DOHH2 (cell line): ENCODE measurements at regions not wholly inside any gene's neighbourhood (a gene's known extent, or its start where the extent isn't known, plus 50 kb on each side); places are given as distances from the start of the nearest gene placed in this dataset.

Experiments
- H3F3A ChIP-seq: fragments of 200-600 bp; sonication (generic), shearing (Covaris generic); 2 replicates; pipeline ENCODE4 v1.6.0; 2016; ENCODE audit warnings: antibody characterized with exemption, mild to moderate bottlenecking; ENCODE audit not compliant: control insufficient read depth, insufficient read depth
- H3K27ac ChIP-seq: fragments of 200-600 bp; sonication (generic); 2 replicates; pipeline ENCODE4 v1.5.1; 2014; ENCODE audit warnings: low read depth, mild to moderate bottlenecking, low read length, moderate library complexity
- H3K27me3 ChIP-seq: fragments of 200-600 bp; sonication (generic); 2 replicates; pipeline ENCODE4 v1.6.1; 2014; ENCODE audit warnings: mild to moderate bottlenecking, low read length, mixed read lengths; ENCODE audit not compliant: control insufficient read depth
- H3K36me3 ChIP-seq: fragments of 200-600 bp; sonication (generic); 2 replicates; pipeline ENCODE4 v1.6.1; 2014; ENCODE audit warnings: mild to moderate bottlenecking, low read length, moderate library complexity, mixed read lengths; ENCODE audit not compliant: control insufficient read depth
- H3K4me1 ChIP-seq: fragments of 200-600 bp; sonication (generic); 2 replicates; pipeline ENCODE4 v1.6.1; 2014; ENCODE audit warnings: mild to moderate bottlenecking, low read length, mixed read lengths; ENCODE audit not compliant: control insufficient read depth
- H3K4me2 ChIP-seq: fragments of 200-600 bp; sonication (generic); 2 replicates; pipeline ENCODE4 v1.6.0; 2014; ENCODE audit warnings: mild to moderate bottlenecking, low read length, moderate library complexity
- H3K4me3 ChIP-seq: fragments of 200-600 bp; sonication (generic); 2 replicates; pipeline ENCODE4 v1.5.1; 2014; ENCODE audit warnings: mild to moderate bottlenecking, low read length, mixed read lengths
- H3K79me2 ChIP-seq: fragments of 200-600 bp; sonication (generic); 2 replicates; pipeline ENCODE4 v1.6.1; 2014; ENCODE audit warnings: mild to moderate bottlenecking, low read length, mixed read lengths; ENCODE audit not compliant: control insufficient read depth
- H3K9me2 ChIP-seq: fragments of 200-600 bp; sonication (generic); replicated peaks from 2 replicates; pipeline ENCODE4 v1.6.1; 2014; ENCODE audit warnings: mild to moderate bottlenecking, low read length, mixed read lengths; ENCODE audit not compliant: control insufficient read depth
- H3K9me3 ChIP-seq: fragments of 200-600 bp; sonication (generic); 2 replicates; pipeline ENCODE4 v1.6.1; 2014; ENCODE audit warnings: antibody characterized with exemption, low read length, mixed read lengths; ENCODE audit not compliant: control insufficient read depth, insufficient read depth
- H4K20me1 ChIP-seq: fragments of 200-600 bp; sonication (generic); 2 replicates; pipeline ENCODE4 v1.6.0; 2014; ENCODE audit warnings: low read depth, mild to moderate bottlenecking, antibody characterized with exemption, low read length, moderate library complexity; ENCODE audit not compliant: control insufficient read depth, insufficient read depth
- EZH2phosphoT487 ChIP-seq: fragments of 200-600 bp; sonication (generic); IDR thresholded peaks from 2 replicates; pipeline ENCODE4 v1.6.1; 2017; ENCODE audit warnings: borderline replicate concordance, mild to moderate bottlenecking, antibody characterized with exemption, low read length, moderate library complexity, mixed read lengths
- TF ChIP-seq, protein P1 (sequence below): fragments of 200-600 bp; sonication (generic); IDR thresholded peaks from one replicate; pipeline ENCODE4 v1.5.1; 2014; ENCODE audit warnings: antibody characterized with exemption, mild to moderate bottlenecking, low read depth, low read length; ENCODE audit not compliant: poor library complexity, severe bottlenecking

DNA sequence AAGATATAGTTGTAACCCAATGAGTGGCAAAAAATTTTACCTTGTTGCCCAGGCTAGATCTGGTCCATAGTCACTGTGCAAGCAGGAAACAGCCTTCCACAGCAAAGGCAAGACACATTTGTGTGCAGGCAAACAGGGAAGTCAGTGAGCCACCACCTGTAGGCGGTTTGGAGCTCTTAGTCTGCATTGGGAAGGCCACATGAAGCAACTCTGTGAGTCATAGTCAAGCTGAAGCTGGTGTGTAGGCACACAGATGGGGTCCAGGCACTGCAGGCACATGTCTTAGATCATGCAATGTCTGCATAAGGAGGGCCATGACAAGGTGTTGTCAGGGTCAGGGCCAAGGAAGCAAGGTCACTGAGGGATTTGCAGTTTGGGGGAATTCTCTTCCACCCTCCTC lies 543.2 kb upstream of the EPHA7 start:
- Histone ChIP-seq H3F3A (no peaks in the 10 kb centered on the region), H3K4me3 (no peak overlapping the region), H3K27ac (no peak overlapping the region), H3K27me3 (no peaks in the 10 kb centered on the region), H3K79me2 (no peaks in the 10 kb centered on the region), H3K9me2 (no peaks in the 10 kb centered on the region), H3K36me3 (no peaks in the 10 kb centered on the region), H4K20me1 (no peaks in the 10 kb centered on the region), H3K9me3 (no peaks in the 10 kb centered on the region), H3K4me2 (no peak overlapping the region), H3K4me1 (no peaks in the 10 kb centered on the region)
- TF ChIP-seq, protein P1, sequence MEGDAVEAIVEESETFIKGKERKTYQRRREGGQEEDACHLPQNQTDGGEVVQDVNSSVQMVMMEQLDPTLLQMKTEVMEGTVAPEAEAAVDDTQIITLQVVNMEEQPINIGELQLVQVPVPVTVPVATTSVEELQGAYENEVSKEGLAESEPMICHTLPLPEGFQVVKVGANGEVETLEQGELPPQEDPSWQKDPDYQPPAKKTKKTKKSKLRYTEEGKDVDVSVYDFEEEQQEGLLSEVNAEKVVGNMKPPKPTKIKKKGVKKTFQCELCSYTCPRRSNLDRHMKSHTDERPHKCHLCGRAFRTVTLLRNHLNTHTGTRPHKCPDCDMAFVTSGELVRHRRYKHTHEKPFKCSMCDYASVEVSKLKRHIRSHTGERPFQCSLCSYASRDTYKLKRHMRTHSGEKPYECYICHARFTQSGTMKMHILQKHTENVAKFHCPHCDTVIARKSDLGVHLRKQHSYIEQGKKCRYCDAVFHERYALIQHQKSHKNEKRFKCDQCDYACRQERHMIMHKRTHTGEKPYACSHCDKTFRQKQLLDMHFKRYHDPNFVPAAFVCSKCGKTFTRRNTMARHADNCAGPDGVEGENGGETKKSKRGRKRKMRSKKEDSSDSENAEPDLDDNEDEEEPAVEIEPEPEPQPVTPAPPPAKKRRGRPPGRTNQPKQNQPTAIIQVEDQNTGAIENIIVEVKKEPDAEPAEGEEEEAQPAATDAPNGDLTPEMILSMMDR: no peak
- no peak for TF ChIP-seq EZH2phosphoT487

DNA sequence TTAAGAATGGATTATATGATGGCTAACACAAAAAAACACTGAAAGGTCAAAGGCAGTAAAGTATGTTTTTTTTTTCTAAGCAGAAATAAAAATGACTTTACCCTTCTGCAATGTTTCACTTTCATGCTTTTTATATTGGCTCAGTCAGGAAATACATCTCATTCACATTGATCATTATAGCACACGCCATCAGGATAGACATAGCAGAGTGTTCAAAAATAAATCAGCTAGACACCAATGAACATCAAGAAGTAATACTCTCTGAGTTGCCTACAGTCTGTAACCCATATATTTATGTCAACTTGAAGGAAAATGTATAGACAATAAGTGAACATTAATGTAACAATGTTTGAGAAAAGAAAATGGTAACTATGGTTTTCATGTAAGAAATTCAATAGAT lies 535.2 kb upstream of the EPHA7 start:
- TF ChIP-seq, protein P1: no peak
- TF ChIP-seq EZH2phosphoT487: no peak
- H3F3A ChIP-seq: no peaks in the 10 kb centered on the region
- H3K9me2 ChIP-seq: no peaks in the 10 kb centered on the region
- no peak overlapping the region for H3K27ac ChIP-seq
- no peaks in the 10 kb centered on the region for H3K4me1 ChIP-seq
- H3K27me3 ChIP-seq: no peaks in the 10 kb centered on the region
- H3K79me2 ChIP-seq: no peaks in the 10 kb centered on the region
- no peaks in the 10 kb centered on the region for H3K9me3 ChIP-seq
- H3K4me3 ChIP-seq: no peak overlapping the region
- H4K20me1 ChIP-seq: no peaks in the 10 kb centered on the region
- no peaks in the 10 kb centered on the region for H3K36me3 ChIP-seq
- no peak overlapping the region for H3K4me2 ChIP-seq

DNA sequence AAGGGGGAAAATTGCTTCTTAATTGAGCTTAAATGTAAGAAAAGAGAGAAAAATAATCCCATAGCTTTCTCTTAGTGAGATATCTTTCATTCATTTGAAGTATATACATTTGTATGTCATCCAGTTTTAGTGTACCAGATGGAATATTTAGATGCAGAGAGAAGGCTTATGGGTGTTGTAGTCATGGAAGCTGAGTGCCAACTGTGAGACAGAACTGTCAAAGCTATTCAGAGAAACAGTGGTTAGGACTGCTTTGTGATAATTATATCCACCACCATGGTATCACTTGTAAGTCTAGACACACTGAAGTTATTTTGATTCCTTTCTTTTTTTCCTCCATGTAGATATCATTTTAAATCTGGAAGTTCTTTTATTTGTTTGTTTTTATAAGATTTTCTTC lies 524.3 kb upstream of the EPHA7 start:
- no peak overlapping the region for H3K4me3 ChIP-seq
- H3K27ac ChIP-seq: no peak overlapping the region
- no peaks in the 10 kb centered on the region for H3K79me2 ChIP-seq
- no peaks in the 10 kb centered on the region for H3K4me1 ChIP-seq
- H3K9me3 ChIP-seq: no peaks in the 10 kb centered on the region
- H4K20me1 ChIP-seq: no peaks in the 10 kb centered on the region
- no peaks in the 10 kb centered on the region for H3F3A ChIP-seq
- no peaks in the 10 kb centered on the region for H3K27me3 ChIP-seq
- H3K36me3 ChIP-seq: no peaks in the 10 kb centered on the region
- no peak for TF ChIP-seq EZH2phosphoT487
- TF ChIP-seq, protein P1: no peak
- no peak overlapping the region for H3K4me2 ChIP-seq
- H3K9me2 ChIP-seq: no peaks in the 10 kb centered on the region

DNA sequence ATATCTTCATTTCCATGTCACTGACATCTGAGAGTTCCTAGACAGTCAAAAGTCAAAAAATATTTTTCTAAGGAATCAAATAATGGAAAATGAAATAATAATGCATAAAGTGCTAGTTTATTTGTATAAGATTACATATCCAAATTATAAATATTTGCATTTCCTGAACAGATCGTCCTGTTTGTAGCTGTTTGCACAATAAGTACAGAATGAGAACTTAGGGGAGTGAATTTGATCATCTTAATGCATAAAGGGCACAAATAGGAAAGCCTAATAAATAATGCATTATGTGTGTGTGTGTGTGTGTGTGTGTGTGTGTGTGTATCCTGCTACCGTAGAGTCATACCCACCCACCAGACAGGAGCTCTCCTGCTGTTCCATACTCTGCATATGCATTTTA lies 521.0 kb upstream of the EPHA7 start:
- no peak for TF ChIP-seq EZH2phosphoT487
- TF ChIP-seq, protein P1: no peak

More for the DNA sequence above, 521.0 kb upstream of the EPHA7 start:
- Histone ChIP-seq H3K36me3 (no peaks in the 10 kb centered on the region), H3K27me3 (no peaks in the 10 kb centered on the region), H3K4me2 (no peak overlapping the region), H3K4me1 (no peaks in the 10 kb centered on the region), H3K9me2 (no peaks in the 10 kb centered on the region), H3K27ac (no peak overlapping the region), H3F3A (no peaks in the 10 kb centered on the region), H4K20me1 (no peaks in the 10 kb centered on the region), H3K79me2 (no peaks in the 10 kb centered on the region), H3K9me3 (no peaks in the 10 kb centered on the region), H3K4me3 (no peak overlapping the region)
